Activated naive CD4-positive, alpha-beta T cell treated with Interleukin-2 at 50 U/mL for 16 hours (primary cell): ENCODE measurements at regions not wholly inside any gene's neighbourhood (a gene's known extent, or its start where the extent isn't known, plus 50 kb on each side); places are given as distances from the start of the nearest gene placed in this dataset.
"Not testable (repeated sequence)": the region's sequence is repeated elsewhere in the genome, so short reads cannot be mapped to it uniquely, and the experiment has no call there.

Experiments used
- DNase-seq: peaks from one replicate; pipeline ENCODE4 v3.0.0-alpha.2; 2020

DNA sequence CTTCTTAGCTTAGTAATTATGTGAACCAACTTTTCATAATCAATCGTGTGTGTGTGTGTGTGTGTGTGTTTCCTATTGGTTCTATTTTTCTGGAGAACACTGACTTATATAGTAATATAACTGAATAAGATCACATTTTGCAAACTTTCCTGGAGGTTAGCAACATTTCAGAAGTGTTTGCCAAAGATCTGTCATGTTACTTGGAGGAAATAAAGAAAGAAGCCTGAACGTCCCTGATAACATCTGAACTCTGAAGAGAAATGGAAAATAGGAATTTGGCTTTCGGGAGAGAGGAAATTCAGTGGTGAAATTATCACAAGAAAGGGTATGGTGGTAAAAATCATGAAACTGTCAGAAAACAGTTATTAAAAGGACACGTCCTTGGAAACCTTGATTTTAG is 984.4 kb upstream of the AUTS2 start:
- no peak for DNase-seq

DNA sequence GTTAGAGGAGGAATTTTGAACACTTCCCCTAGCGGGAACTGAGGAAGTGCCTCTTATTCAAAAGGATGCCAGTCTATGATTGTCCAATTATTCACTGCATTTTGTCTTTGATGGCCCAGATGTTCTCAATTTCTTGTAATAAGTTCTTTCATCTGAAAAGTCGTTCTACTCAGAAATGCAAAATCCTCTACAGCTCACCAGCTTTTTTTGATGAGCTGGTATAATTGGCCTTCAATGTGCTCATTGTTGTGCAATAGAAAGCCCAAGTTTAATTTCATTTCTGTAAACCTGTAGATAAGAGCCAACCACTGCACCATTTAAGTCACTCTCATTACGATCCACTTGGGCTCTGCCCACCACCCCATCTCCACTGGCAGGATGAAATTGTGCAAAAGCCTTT is 978.7 kb upstream of the AUTS2 start:
- no peak for DNase-seq

DNA sequence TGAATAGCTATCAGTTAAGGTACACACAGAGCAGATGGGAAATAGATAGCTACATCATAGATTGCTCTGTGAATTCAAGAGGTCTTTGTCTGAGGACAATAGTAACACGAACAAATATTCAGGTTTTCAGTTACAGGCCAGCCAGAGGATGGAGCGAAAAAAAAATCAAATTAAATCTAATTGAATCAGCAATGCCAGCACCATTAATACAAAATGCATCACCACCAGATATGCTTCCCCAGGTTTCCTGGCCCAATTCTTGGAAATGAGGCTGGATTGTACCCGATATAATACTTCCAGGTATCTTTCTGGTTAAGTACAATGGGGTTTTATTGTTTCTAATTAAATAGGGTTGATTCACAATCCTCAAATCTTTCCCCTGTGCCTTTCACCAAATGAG is 975.8 kb upstream of the AUTS2 start:
- DNase-seq = no peak

DNA sequence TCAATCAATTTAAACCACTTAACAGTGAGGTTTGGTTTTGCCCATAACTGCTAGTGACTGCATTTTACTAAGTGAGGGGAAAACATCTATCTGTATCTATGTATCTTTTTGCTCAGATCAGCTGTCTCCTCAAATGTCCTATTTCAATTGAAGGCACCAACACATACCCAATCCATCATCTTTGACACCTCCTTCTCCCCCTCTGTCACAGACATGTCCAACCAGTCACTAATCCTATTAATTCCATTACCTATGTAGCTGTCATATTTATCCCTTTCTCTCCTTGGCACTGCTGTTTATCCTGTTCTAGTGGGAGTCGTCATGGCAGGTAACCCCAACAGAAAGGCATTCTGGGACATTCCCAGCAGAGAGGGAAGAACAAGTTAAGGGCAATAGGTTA is 975.2 kb upstream of the AUTS2 start:
- no peak for DNase-seq

DNA sequence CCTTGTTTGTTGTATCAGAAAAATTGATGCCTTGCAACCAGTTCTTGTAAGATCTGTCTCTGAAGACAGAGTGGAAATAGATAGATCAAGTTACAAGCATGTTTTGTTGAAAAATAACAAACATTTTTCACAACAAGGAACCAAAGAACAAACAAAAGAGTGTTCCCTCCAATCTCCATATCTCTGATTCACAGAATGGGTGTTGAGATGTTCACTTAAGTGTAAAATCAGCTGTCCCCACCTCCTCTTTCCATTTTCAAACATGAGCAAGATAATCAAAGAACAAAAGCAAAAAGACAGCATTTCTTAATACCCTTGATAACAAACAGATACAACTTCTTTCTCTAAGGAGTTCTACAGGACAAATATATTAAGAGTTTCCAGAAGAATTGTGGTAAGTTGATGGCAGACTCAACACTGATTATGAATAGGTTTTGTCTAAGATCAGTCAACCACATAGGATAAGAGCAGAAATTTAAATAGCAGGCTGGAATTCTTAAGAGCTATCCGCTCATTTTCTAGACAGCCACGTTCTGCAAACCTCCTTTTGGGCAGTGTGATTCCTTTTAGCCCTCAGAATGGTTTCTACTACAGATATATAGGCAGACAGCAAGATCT is 970.9 kb upstream of the AUTS2 start:
- no peak for DNase-seq

DNA sequence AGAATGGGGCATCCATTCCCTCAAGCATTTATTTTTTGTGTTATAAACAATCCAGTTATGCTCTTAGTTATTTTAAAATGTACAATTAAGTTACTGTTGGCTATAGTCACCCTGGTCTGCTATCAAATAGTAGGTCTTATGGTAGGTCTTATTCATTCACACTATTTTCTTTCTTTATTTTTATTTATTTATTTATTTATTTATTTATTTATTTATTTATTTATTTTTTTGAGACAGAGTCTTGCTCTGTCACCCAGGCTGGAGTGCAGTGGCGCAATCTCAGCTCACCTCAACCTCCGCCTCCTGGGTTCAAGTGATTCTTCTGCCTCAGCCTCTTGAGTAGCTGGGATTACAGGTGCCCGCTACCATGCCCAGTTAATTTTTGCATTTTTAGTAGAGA is 967.4 kb upstream of the AUTS2 start:
- DNase-seq = not testable (repeated sequence)

DNA sequence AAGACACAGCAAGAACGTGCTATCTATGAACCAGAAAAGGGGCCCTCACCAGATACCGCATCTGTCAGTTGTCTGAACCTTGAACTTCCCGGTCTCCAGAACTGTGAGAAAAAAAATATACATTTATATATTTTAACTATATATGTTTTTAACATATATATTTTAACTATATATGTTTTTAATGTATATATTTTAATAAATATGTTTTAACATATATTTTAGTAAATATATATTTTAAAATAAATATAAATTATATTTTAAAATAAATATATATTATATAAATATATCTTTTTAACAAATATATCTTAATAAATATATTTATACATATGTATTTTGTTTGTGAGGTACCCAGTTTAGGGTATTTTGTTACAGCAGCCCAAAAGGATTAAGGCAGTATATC is 958.2 kb upstream of the AUTS2 start:
- no peak for DNase-seq

DNA sequence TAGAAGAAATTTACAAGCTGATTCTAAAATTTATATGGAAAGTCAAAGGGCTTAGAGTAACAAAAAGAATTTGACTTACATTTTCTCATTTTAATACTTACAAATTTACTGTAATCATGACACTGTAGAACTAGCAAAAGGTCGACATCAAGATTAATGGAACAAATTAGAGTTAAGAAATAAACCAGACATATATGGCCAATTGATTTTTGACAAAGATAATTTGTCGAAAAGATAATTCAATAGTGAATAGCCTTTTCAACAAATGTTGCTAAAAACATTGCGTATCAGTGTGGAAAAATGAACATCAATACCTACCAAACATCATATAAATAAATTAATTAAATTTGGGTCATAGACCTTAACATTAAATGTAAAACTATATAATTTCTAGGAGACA is 955.5 kb upstream of the AUTS2 start:
- DNase-seq = no peak

DNA sequence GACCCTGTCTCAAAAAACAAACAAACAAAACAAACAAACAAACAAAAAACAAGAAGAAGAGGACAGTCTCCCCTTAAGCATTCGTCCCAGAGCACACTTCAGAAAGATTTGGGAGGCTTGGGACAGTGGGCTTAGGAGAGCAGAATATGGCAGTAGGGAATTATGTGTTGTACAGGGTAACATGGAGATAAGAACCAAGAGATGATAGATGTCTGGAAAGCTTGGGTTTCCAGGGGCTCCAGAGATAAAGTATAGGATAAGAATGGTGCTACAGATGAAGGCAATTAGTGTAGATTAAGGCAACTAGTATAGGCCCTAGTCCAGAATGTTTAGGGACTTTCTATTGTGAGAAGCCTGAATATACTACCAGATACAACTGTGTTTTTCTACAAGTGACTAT is 934.9 kb upstream of the AUTS2 start:
- no peak for DNase-seq

DNA sequence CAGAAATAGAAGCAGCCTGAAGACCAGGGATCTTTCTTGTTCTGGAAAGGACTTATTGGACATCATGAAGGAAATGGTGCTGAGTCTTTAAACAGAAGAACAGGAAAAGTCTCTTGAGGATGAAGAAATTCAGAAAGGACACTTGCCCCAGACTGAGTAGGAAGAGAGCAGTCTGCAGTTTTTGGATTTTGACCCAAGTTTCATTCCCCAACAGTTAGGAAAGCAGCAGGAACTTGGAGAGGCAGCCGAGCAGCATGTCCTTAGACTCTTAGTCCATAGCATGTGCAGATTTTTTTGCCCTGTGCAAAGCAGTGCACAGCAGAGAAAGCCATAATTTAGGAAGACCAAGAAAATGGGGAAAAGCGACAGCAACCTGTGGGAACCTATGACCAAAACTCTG is 927.2 kb upstream of the AUTS2 start:
- no peak for DNase-seq

DNA sequence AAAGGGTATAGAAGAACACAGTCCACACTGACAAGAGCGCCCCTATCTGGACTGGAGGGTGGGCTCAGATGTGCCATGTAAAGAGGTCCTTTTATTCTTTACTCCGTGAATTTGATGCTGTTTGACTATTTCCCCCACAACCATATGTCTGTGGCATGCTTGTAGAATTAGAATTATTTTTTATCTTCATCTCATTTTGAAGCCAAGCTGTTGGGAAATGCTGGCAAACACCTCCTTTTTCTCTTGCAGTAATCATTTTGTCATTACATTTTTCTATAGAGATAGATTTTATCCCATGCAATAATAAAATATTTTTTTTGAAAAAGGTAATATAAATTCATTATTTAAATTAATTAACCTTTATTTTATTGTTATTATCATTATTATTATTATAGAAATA is 926.6 kb upstream of the AUTS2 start:
- no peak for DNase-seq

DNA sequence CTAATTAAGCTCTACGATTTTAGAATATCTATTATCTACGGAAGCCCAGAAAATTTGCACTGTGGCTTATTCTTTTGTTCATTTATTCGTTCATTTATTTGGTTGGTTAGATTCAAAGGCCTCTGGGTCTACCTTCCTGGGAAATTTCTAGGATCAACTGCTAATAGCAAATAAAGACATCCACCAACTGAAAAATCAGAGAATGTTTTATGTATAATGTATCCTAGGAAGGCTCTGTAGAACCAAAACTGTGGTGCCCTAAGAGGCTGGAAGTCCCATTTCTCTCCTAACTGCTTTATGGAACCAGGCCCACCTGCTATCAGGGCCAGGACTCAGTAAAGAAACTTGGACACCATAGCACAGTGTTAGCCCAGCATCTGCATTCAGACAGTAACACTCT is 923.4 kb upstream of the AUTS2 start:
- no peak for DNase-seq

DNA sequence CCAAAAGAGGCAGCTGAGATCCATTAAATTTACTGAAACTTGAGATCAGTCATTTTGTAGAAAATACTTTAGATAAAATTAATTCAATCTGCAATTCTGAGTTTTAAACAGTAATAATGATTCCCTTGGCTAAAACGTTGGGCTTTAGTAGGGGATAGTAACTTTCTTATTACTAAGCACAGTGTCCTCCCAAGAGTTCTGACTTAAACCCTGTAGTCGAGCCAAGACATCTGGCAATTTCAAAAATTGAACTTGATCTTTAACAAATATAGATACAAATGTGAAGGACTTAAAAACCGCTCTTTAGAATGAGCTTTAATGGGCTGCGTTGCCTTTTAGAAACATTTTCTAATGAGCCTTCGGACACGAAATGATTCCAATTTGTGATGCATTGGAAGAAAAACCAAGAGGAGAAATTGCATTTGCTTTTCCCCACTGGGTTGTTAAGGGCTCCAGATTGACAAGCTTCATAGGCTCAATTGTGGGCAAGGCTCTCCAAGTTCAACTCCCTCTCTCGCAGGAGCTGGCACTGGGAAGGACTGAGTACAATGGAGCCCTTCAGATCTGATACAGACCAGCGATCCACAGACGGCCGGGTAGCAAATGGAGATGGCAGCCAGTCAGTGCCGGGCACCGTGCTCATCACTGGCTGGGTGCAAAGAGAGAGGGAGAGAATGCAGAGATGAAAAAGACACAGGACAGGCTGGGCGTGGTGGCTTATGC is 921.3 kb upstream of the AUTS2 start:
- no peak for DNase-seq

DNA sequence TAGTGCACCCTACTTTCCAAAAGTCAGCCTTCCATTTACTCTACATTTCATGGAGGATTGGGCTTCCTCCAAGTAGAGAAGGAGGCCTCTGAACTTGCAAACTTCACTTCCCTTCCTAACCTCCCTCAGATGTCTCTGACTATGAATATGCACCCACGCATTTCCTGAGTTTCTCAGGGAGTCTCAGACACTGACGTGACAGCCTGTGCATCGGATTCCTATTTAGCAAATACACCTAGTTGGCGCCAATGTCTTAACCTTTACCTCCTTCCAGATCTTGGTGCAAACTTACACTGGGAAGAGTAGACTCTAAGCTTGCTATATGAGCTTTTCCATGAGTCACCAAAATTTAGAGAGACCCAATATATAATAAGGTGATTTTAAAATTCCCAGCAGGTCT is 920.1 kb upstream of the AUTS2 start:
- DNase-seq = no peak

DNA sequence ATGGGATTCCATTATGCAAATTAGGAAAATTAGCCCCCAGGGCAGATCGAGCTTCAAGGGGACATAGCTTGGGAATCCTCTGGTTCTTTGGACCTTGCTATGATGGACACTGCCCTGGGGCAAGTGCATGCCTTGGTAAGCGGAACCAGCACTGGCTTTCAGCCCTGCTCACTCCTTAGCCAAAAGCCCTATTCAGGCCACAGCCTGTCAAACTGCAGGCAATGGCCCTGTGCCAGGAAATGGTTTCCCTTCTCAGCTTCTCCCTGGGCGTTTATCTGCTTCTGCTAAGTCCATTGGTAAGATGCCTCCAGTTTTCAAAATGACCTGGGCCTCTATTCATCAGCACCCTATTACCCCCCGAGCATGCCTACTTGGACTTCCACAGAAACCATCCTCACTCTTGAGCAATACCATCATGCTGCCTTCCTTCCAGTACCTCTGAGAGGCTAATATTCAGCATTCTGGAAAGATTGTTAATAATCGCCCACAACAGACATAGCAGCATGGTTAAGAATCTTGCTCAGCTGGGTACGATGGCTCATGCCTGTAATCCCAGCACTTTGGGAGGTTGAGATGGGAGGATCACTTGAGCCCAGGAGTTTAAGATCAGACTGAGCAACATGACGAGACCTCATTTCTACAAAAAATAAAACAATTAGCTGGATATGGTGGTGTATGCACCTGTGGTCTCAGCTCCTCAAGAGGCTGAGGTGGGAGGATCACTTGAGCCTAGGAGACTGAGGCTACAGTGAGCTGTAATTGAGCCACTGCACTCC is 918.6 kb upstream of the AUTS2 start:
- DNase-seq = no peak

DNA sequence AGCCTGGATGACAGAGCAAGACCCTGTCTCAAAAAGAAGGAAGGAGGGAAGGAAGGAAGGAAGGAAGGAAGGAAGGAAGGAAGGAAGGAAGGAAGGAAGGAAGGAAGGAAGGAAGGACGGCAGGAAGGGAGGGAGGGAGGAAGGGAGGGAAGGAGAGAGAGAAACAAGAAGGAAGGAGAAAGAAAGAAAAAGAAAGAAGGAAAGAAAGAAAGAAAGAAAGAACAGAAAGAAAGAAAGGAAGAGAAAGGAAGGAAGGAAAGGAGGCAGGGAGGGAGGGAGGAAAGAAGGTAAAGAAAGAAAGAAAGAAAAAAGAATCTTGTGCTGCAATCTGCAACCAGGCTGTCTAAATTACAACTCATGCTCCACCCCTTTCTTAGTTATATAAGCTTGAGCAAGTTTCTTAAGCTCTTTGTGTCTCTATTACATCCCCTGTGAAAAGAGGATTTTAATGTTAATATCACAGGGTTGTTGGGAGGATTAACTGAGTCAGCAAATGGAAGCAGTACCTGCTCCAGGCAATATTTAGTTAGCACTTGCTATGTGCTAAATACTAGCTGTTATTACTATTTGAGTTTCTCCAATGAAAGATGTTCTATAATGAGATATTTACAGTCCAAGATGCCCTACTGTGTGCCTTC is 917.9 kb upstream of the AUTS2 start:
- DNase-seq = no peak

DNA sequence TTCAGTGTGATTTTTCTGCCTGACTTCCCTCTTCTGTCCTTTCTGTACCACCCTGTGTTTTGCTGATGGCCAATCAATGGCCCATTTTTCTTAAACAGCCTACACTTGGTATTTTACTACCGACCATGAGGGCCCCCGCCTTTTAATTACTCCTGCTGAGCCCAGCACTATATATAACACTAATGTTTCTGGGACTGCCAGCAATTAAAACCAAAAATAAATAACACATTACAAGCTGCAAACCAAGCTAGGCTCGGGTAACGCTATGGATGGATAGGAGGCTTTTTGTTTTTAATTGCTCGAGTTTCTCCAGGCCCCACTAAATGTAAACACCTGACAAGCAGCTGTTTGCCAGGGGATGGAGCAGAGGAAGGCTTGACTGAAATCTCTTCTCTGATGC is 915.4 kb upstream of the AUTS2 start:
- DNase-seq = no peak

DNA sequence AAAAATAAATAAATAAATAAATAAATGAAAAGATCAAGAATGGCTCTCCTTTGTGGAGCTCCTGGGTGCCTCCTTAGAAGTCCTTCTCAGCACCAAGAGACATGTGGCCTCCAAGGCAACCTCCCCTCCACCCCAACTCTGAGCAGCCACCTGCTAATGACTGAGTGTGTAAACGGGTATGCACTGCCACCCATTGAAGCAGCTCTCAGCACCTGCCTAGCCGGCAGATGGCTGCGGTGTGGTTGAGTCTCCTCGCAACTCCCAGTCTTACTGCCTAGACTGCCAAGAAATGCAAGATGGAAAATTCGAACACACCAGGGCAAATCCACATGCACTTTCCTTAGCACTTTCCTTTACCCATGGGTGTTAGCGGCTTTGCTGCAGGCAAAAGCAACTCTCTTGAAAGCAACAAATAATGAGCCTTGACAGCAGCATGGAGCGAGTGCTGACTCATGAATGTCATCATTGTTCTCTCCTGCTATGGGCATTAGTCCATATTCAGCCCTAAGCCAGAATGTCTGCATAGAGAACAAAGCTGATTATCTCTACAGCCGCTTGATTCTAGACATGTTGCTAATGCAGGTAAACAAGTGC is 913.9 kb upstream of the AUTS2 start:
- no peak for DNase-seq

DNA sequence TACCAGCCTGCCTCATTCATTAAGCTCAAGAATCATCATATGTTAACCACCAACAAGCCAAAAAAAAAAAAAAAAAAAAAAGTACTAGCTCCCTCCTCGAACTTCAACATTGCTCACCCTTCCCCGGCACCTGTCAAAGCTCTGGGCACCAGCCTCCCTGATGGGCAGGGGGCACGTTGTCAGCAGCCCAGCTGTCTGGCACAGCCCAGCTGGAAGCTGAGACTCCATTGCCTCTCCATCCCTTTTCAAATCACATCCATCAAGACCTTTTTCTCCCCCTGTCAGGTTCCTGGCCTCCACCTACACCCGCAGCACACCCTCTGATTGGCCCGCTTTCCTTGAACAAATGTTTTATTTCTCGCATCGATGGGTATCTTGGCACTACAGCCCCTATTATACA is 913.3 kb upstream of the AUTS2 start:
- no peak for DNase-seq

DNA sequence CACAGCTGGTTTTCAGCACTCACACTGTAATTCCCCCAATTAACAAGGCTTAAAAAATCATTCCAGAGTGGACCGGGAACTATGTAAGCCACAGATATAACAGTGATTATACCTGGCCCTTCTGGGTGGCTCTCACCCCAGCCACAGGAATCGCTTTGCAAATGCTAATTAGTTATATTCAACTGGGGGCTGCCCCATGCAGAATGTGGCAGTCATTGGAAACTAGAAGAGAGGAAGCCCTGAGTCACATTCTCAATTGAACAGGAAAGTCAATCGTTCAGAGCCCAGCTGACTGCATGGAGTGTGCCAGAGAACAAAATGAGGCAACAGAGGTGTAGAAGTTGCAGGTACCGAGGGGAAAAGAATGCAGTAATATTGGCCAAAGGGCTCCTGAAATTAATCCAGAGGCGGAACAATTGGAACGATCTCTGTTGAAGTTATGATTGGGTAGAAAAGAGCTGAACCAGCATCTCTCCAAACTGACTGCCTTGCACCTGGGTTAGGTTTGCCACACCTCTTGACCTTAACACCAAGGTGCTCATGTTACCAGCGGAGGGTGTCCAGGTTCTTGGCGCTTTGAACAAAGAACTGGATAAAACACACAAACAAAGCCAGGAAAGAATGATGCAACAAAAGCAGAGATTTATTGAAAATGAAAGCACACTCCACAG is 909.7 kb upstream of the AUTS2 start:
- no peak for DNase-seq

DNA sequence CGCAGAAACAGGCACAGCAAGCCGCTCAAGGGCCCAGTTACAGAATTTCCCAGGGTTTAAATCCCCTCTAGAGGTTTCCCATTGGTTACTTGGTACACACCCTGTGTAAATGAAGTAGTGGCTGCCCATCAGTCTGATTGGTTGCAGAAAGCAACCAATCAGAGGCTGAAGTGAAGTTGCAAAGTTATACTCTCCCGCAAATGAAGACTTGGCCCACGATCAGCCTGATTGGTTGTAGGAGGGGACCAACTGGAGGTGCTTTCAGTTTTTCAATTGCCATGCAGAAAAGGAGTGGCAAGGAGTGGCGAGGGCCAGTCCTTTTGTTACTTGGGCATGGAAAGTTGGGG is 909.2 kb upstream of the AUTS2 start:
- no peak for DNase-seq

DNA sequence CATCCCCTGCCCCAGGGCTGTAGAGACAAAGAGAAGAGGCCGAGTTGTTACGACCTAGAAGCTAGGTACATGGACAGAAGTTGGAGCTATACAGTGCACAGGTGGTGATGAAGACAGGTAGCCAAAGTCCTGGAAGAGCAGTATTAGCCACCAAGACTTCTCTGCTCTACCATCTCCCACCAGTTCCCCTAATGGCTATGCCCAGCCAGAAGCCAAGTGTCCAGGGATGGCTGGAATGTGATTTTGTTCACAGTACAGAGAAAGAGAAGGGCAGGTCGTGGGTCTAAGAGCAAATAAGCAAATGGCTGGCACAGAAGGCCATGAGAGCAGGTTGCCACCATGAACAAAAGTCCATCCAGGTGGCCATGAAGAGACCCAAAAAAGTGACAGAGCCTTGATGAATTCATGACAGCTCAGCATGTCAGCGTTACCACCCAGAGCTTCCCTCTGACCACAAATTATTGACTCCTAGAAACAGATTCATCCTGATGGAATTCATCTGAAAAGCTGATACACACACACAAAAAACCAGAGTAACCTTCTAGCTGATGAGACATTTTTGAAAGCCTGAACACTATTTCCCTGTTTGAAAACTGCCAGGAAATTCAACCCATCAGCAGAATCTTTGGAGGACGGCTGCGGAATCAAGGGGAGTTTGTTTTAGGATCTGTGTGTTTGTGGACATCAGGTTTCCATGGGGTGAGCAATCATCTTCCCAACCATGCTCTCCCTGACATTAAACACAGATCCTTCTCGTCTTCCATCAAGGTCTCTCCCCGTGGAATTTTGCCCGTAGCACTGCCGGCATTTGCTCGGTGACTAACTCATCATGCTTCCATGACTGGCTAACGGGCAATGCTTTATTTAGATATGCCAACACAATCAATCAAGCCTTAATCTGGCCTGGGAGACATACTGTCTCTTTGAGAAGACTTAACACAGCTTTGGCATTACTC is 906.7 kb upstream of the AUTS2 start:
- no peak for DNase-seq
